HEK293 (cell line): ENCODE measurements at regions not wholly inside any gene's neighbourhood (a gene's known extent, or its start where the extent isn't known, plus 50 kb on each side); places are given as distances from the start of the nearest gene placed in this dataset.

Source experiments
- ZNF114 ChIP-seq: fragments of 450-650 bp; formaldehyde crosslinking; IDR thresholded peaks from 2 replicates; pipeline ENCODE4 v1.5.0; 2017; ENCODE audit warnings: missing biosample characterization, missing genetic modification characterization
- ZNF221 ChIP-seq: fragments of 450-650 bp; formaldehyde crosslinking; IDR thresholded peaks from 2 replicates; pipeline ENCODE4 v1.5.1; 2017; ENCODE audit warnings: missing biosample characterization, missing genetic modification characterization, borderline replicate concordance
- ZNF248 ChIP-seq: fragments of 450-650 bp; formaldehyde crosslinking; IDR thresholded peaks from 2 replicates; pipeline ENCODE4 v1.5.1; 2017; ENCODE audit warnings: missing biosample characterization, missing genetic modification characterization
- ZNF398 ChIP-seq: fragments of 450-650 bp; formaldehyde crosslinking; IDR thresholded peaks from 2 replicates; pipeline ENCODE4 v1.5.1; 2017; ENCODE audit warnings: missing biosample characterization, missing genetic modification characterization
- ZNF510 ChIP-seq: fragments of 450-650 bp; formaldehyde crosslinking; IDR thresholded peaks from 2 replicates; pipeline ENCODE4 v1.5.1; 2018; ENCODE audit warnings: mild to moderate bottlenecking, missing genetic modification characterization, missing biosample characterization; ENCODE audit not compliant: insufficient replicate concordance
- ZNF624 ChIP-seq: fragments of 450-650 bp; formaldehyde crosslinking; IDR thresholded peaks from 2 replicates; pipeline ENCODE4 v1.5.1; 2017; ENCODE audit warnings: missing biosample characterization, missing genetic modification characterization
- TF ChIP-seq, protein P1 (sequence below): fragments of 450-650 bp; formaldehyde crosslinking; IDR thresholded peaks from 2 replicates; pipeline ENCODE4 v1.5.1; 2016; ENCODE audit warnings: missing biosample characterization, missing genetic modification characterization

DNA sequence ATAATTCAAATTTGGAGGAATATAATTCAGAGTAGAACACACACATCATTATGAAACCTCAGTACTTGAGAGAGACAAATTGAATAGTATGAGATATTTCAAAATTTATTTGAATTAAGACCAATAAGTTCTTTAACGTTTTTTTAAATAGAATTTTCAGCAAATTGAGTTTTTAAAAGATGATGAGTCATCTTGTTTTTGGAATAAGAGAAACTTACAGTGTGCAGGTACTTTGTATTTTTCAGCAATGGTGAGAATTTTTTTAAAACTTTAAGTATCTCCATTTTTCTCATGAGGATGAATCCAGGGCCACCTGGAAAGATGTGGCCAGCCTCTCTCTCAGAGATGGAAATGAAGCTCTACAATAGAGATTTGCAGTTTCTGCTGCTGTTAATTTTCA is 1015.0 kb upstream of the TENM4 start:
- TF ChIP-seq, protein P1, sequence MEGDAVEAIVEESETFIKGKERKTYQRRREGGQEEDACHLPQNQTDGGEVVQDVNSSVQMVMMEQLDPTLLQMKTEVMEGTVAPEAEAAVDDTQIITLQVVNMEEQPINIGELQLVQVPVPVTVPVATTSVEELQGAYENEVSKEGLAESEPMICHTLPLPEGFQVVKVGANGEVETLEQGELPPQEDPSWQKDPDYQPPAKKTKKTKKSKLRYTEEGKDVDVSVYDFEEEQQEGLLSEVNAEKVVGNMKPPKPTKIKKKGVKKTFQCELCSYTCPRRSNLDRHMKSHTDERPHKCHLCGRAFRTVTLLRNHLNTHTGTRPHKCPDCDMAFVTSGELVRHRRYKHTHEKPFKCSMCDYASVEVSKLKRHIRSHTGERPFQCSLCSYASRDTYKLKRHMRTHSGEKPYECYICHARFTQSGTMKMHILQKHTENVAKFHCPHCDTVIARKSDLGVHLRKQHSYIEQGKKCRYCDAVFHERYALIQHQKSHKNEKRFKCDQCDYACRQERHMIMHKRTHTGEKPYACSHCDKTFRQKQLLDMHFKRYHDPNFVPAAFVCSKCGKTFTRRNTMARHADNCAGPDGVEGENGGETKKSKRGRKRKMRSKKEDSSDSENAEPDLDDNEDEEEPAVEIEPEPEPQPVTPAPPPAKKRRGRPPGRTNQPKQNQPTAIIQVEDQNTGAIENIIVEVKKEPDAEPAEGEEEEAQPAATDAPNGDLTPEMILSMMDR = no peak
- no peak for TF ChIP-seq ZNF510 (tag by site-specific recombination)
- TF ChIP-seq ZNF114 (tag by site-specific recombination) = no peak
- TF ChIP-seq ZNF248 (tag by site-specific recombination) = no peak
- no peak for TF ChIP-seq ZNF221 (tag by site-specific recombination)
- TF ChIP-seq ZNF398 (tag by site-specific recombination) = no peak
- no peak for TF ChIP-seq ZNF624 (tag by site-specific recombination)
